HepG2 (cell line): ENCODE measurements at regions not wholly inside any gene's neighbourhood (a gene's known extent, or its start where the extent isn't known, plus 50 kb on each side); places are given as distances from the start of the nearest gene placed in this dataset.

Source experiments
- ATAC-seq: fragments of 200-7000 bp; cut with Tn5 transposase; 3 replicates; pipeline ENCODE4 v1.9.1; 2020; ENCODE audit warnings: mild to moderate bottlenecking, moderate library complexity
- BruUV-seq: library from RNA; stranded (reverse); fragments of 400-500 nt; replicated peaks from 2 replicates; lab custom pipeline; 2021; lab: Mats Ljungman, UMichigan
- CTCF ChIA-PET: fragments of 300-600 bp; formaldehyde crosslinking; extraction: SDS; loops from one replicate; lab custom pipeline; 2021; ENCODE audit warnings: low total read pairs, inconsistent platforms, low intra/inter-chr PET ratio; lab: Yijun Ruan, JAX
- POLR2A ChIA-PET: fragments of 350-600 bp; sonication (Branson Sonifier 250); formaldehyde crosslinking; loops from one replicate; lab custom pipeline; 2020; ENCODE audit warnings: antibody characterized with exemption, inconsistent platforms; lab: Yijun Ruan, JAX
- DNase-seq: peaks from one replicate; pipeline ENCODE4 v3.0.0-alpha.2; 2015; ENCODE audit warnings: low spot score
- FAIRE-seq: peaks from 3 replicates; lab custom pipeline; 2011; peaks lifted over from hg19 to GRCh38; lab: Jason Lieb, UNC
- H2AFZ ChIP-seq: one replicate; pipeline ENCODE4 v1.6.1; 2011; ENCODE audit warnings: low read length, inconsistent platforms
- H3K27ac ChIP-seq: fragments of 300-600 bp; 3 replicates; pipeline ENCODE4 v1.8.0; 2011; ENCODE audit warnings: mixed run types, mild to moderate bottlenecking, mixed read lengths, low read length, inconsistent platforms; ENCODE audit not compliant: insufficient read depth; ENCODE audit errors: extremely low read length
- H3K27me3 ChIP-seq, 2 experiments: fragments of 200-600 bp in 1 of 2; 2 replicates in 1 of 2; 3 replicates in 1 of 2; pipeline versions ENCODE4 v1.6.0 to v1.8.0; 2011; ENCODE audit warnings: low read length in 2 of 2, mild to moderate bottlenecking in 2 of 2, moderate library complexity in 2 of 2, inconsistent platforms in 1 of 2; ENCODE audit not compliant: insufficient read depth in 2 of 2, control insufficient read depth in 1 of 2
- H3K36me3 ChIP-seq, 2 experiments: fragments of 200-600 bp in 1 of 2; replicated peaks in 1 of 2; 2 replicates in 1 of 2; 3 replicates in 1 of 2; pipeline versions ENCODE4 v1.5.1 to v1.8.0; 2011; ENCODE audit warnings: low read length in 2 of 2, inconsistent platforms in 1 of 2; ENCODE audit not compliant: insufficient read depth in 2 of 2, control insufficient read depth in 1 of 2
- H3K4me1 ChIP-seq: 2 replicates; pipeline ENCODE4 v1.5.1; 2012; ENCODE audit warnings: low read length, inconsistent platforms; ENCODE audit not compliant: insufficient read depth
- H3K4me2 ChIP-seq: 2 replicates; pipeline ENCODE4 v1.6.0; 2011; ENCODE audit warnings: low read depth, low read length, inconsistent platforms
- H3K4me3 ChIP-seq, 3 experiments: fragments of 200-600 bp in 1 of 3; sonication (generic), shearing (Covaris generic) in 1 of 3; replicated peaks in 1 of 3; 2 replicates each; pipeline ENCODE4 v1.5.1; 2011 to 2016; ENCODE audit warnings: low read length in 3 of 3, inconsistent platforms in 2 of 3, low read depth in 2 of 3, mild to moderate bottlenecking in 2 of 3, control low read depth in 1 of 3, mixed read lengths in 1 of 3; ENCODE audit not compliant: insufficient read depth in 1 of 3
- H3K79me2 ChIP-seq: one replicate; pipeline ENCODE4 v1.6.1; 2011; ENCODE audit warnings: low read length, inconsistent platforms; ENCODE audit not compliant: insufficient read depth
- H3K9ac ChIP-seq: 2 replicates; pipeline ENCODE4 v1.6.0; 2011; ENCODE audit warnings: mild to moderate bottlenecking, low read depth, low read length, inconsistent platforms; ENCODE audit not compliant: insufficient read depth
- H3K9me3 ChIP-seq: 2 replicates; pipeline ENCODE4 v1.5.1; 2012; ENCODE audit warnings: mild to moderate bottlenecking, low read length
- H4K20me1 ChIP-seq: 2 replicates; pipeline ENCODE4 v1.6.0; 2011; ENCODE audit warnings: inconsistent platforms, mild to moderate bottlenecking, low read length, moderate library complexity; ENCODE audit not compliant: insufficient read depth
- FOSL1 ChIP-seq: sonication (generic); formaldehyde crosslinking; IDR thresholded peaks from 2 replicates; pipeline ENCODE4 v1.9.0; 2021; ENCODE audit warnings: missing genetic modification reagents, borderline replicate concordance
- NR2C2 ChIP-seq: sonication (generic); formaldehyde crosslinking; IDR thresholded peaks from 2 replicates; pipeline ENCODE4 v1.4.0; 2020; ENCODE audit warnings: missing genetic modification reagents, mild to moderate bottlenecking, moderate library complexity, borderline replicate concordance
- ZFAT ChIP-seq: sonication (generic); formaldehyde crosslinking; conservative IDR thresholded peaks from 2 replicates; pipeline ENCODE4 v1.8.1; 2023; ENCODE audit warnings: missing genetic modification reagents, inconsistent platforms
- ZNF335 ChIP-seq: sonication (generic); formaldehyde crosslinking; IDR thresholded peaks from 2 replicates; pipeline ENCODE4 v1.4.0; 2020; ENCODE audit warnings: missing genetic modification reagents
- ZSCAN20 ChIP-seq: sonication (generic); formaldehyde crosslinking; IDR thresholded peaks from 2 replicates; pipeline ENCODE4 v1.4.0; 2020; ENCODE audit warnings: missing genetic modification reagents, mild to moderate bottlenecking, borderline replicate concordance
- WGBS: methylation state at CpG from one replicate; pipeline ENCODE4 v1.1.6; 2017; ENCODE audit warnings: low lambda C conversion rate; 5-methylcytosine and 5-hydroxymethylcytosine counted together
- in situ Hi-C: cut with HindIII; loops from 2 replicates; pipeline ENCODE4 v1.10.0; 2017; ENCODE audit warnings: low pct_unique_long_range_greater_than_20kb; ENCODE audit not compliant: extremely low pct_ligation_motif_present
- intact Hi-C: fragments of 100-400 bp; cut with micrococcal nuclease; formaldehyde crosslinking; loops from one replicate; pipeline ENCODE4 v1.10.0; 2022; ENCODE audit not compliant: unreplicated experiment
- TF ChIP-seq, protein P1 (sequence below): IDR thresholded peaks from 2 replicates; pipeline ENCODE4 v1.6.1; 2016; ENCODE audit warnings: missing compliant biosample characterization, missing genetic modification reagents, borderline replicate concordance
- TF ChIP-seq, protein P2 (sequence below): sonication (generic); formaldehyde crosslinking; IDR thresholded peaks from 2 replicates; pipeline ENCODE4 v1.9.0; 2021; ENCODE audit warnings: missing genetic modification reagents, borderline replicate concordance
- TF ChIP-seq, protein P3 (sequence below): sonication (generic); formaldehyde crosslinking; IDR thresholded peaks from 2 replicates; pipeline ENCODE4 v1.4.0; 2020; ENCODE audit warnings: missing genetic modification reagents
- TF ChIP-seq, protein P4 (sequence below): sonication (generic); formaldehyde crosslinking; IDR thresholded peaks from 2 replicates; pipeline ENCODE4 v1.5.1; 2020; ENCODE audit warnings: mild to moderate bottlenecking, missing genetic modification reagents

DNA sequence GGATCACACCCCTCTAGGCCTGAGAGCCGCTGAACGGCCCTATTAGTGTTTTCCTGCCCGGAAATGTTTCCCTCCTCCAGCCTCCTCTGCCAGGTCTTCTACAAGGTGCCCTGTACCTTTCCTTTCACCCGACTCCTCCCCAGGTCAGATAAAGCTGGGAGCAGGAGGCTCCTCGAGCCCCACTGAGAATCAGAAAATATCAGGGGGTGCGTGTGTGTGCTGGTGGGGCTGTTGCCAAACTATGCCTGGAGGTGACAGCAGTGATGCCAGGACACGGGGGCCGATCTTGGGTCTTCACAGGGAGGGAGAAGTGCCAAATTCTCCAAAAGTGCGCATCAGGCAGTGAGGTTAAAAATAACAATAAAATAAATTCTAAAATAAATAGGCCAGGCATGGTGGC, 222.8 kb upstream of the RREB1 start:
- no peaks in the 10 kb centered on the region for H3K36me3 ChIP-seq
- no peaks in the 10 kb centered on the region for H3K9me3 ChIP-seq
- ATAC-seq (no peak), FAIRE-seq (no peak), DNase-seq (no peak)
- in situ Hi-C loops (no loop called here), intact Hi-C loops (no loop called here)
- POLR2A ChIA-PET: no interaction called here
- TF ChIP-seq, protein P1, sequence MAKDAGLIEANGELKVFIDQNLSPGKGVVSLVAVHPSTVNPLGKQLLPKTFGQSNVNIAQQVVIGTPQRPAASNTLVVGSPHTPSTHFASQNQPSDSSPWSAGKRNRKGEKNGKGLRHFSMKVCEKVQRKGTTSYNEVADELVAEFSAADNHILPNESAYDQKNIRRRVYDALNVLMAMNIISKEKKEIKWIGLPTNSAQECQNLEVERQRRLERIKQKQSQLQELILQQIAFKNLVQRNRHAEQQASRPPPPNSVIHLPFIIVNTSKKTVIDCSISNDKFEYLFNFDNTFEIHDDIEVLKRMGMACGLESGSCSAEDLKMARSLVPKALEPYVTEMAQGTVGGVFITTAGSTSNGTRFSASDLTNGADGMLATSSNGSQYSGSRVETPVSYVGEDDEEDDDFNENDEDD (CRISPR knock-in tag): no peak
- TF ChIP-seq, protein P2, sequence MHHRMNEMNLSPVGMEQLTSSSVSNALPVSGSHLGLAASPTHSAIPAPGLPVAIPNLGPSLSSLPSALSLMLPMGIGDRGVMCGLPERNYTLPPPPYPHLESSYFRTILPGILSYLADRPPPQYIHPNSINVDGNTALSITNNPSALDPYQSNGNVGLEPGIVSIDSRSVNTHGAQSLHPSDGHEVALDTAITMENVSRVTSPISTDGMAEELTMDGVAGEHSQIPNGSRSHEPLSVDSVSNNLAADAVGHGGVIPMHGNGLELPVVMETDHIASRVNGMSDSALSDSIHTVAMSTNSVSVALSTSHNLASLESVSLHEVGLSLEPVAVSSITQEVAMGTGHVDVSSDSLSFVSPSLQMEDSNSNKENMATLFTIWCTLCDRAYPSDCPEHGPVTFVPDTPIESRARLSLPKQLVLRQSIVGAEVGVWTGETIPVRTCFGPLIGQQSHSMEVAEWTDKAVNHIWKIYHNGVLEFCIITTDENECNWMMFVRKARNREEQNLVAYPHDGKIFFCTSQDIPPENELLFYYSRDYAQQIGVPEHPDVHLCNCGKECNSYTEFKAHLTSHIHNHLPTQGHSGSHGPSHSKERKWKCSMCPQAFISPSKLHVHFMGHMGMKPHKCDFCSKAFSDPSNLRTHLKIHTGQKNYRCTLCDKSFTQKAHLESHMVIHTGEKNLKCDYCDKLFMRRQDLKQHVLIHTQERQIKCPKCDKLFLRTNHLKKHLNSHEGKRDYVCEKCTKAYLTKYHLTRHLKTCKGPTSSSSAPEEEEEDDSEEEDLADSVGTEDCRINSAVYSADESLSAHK (CRISPR knock-in tag): no peak
- TF ChIP-seq ZSCAN20 (CRISPR knock-in tag) (no peak), NR2C2 (CRISPR knock-in tag) (no peak), ZNF335 (CRISPR knock-in tag) (no peak), FOSL1 (CRISPR knock-in tag) (no peak), ZFAT (no peak)
- TF ChIP-seq, protein P3, sequence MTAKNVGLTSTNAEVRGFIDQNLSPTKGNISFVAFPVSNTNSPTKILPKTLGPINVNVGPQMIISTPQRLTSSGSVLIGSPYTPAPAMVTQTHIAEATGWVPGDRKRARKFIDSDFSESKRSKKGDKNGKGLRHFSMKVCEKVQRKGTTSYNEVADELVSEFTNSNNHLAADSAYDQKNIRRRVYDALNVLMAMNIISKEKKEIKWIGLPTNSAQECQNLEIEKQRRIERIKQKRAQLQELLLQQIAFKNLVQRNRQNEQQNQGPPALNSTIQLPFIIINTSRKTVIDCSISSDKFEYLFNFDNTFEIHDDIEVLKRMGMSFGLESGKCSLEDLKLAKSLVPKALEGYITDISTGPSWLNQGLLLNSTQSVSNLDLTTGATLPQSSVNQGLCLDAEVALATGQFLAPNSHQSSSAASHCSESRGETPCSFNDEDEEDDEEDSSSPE (CRISPR knock-in tag): no peak
- TF ChIP-seq, protein P4, sequence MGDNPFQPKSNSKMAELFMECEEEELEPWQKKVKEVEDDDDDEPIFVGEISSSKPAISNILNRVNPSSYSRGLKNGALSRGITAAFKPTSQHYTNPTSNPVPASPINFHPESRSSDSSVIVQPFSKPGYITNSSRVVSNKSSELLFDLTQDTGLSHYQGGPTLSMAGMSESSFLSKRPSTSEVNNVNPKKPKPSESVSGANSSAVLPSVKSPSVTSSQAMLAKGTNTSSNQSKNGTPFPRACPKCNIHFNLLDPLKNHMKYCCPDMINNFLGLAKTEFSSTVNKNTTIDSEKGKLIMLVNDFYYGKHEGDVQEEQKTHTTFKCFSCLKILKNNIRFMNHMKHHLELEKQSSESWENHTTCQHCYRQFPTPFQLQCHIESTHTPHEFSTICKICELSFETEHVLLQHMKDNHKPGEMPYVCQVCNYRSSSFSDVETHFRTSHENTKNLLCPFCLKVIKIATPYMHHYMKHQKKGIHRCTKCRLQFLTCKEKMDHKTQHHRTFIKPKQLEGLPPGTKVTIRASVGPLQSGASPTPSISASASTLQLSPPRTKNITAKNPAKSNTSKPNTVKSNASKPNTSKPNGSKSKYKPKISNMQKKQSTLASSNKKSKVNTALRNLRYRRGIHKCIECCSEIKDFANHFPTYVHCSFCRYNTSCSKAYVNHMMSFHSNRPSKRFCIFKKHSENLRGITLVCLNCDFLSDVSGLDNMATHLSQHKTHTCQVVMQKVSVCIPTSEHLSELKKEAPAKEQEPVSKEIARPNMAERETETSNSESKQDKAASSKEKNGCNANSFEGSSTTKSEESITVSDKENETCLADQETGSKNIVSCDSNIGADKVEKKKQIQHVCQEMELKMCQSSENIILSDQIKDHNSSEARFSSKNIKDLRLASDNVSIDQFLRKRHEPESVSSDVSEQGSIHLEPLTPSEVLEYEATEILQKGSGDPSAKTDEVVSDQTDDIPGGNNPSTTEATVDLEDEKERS (CRISPR knock-in tag): no peak
- no peaks in the 10 kb centered on the region for H3K79me2 ChIP-seq
- CTCF ChIA-PET: no interaction called here
- no peak overlapping the region for H3K4me3 ChIP-seq
- H3K27ac ChIP-seq: no peak overlapping the region
- no peak overlapping the region for H2AFZ ChIP-seq
- WGBS: 42% methylated on average over 9 of the region's 9 CpGs
- H3K4me1 ChIP-seq: no peaks in the 10 kb centered on the region
- no peaks in the 10 kb centered on the region for H4K20me1 ChIP-seq
- H3K27me3 ChIP-seq: 0 out of 5 replicates have a peak, but pooled peaks cover 0 to 6% of the 10 kb centered on the region in 2 experiments
- BruUV-seq: no TSS peak
- no peak overlapping the region for H3K4me2 ChIP-seq
- H3K9ac ChIP-seq: no peak overlapping the region
